SK-N-SH (cell line): ENCODE measurements at regions not wholly inside any gene's neighbourhood (a gene's known extent, or its start where the extent isn't known, plus 50 kb on each side); places are given as distances from the start of the nearest gene placed in this dataset.

Experiments used
- CTCF ChIA-PET: fragments of 300-600, 350-600 bp; formaldehyde crosslinking; extraction: SDS; loops from one replicate; lab custom pipeline; 2021; lab: Yijun Ruan, JAX
- POLR2A ChIA-PET: fragments of 350-600 bp; sonication (Branson Sonifier 250); formaldehyde crosslinking; extraction: SDS; loops from one replicate; lab custom pipeline; 2020; ENCODE audit warnings: antibody characterized with exemption, inconsistent platforms; lab: Yijun Ruan, JAX
- DNase-seq: peaks from one replicate; pipeline ENCODE4 v3.0.0; 2012
- H2AFZ ChIP-seq: fragments of 200-600 bp; sonication (generic); 2 replicates; pipeline ENCODE4 v1.8.1; 2016; ENCODE audit warnings: antibody characterized with exemption, mild to moderate bottlenecking, low read depth
- H3F3A ChIP-seq: fragments of 200-600 bp; sonication (generic); replicated peaks from 2 replicates; pipeline ENCODE3; 2016; ENCODE audit warnings: antibody characterized with exemption, mild to moderate bottlenecking; ENCODE audit not compliant: insufficient read depth
- H3K27ac ChIP-seq, 2 experiments: fragments of 200-500 bp in 1 of 2; fragments of 200-600 bp in 1 of 2; sonication (Bioruptor generic) in 1 of 2; sonication (generic), shearing (Covaris generic) in 1 of 2; 2 replicates each; pipeline versions ENCODE4 v1.5.1 to v1.6.1; 2014 to 2016; ENCODE audit warnings: low read depth in 2 of 2, inconsistent platforms in 1 of 2, low read length in 1 of 2, mild to moderate bottlenecking in 1 of 2, mixed read lengths in 1 of 2
- H3K27me3 ChIP-seq: fragments of 200-600 bp; sonication (generic), shearing (Covaris generic); 2 replicates; pipeline ENCODE4 v1.6.1; 2016; ENCODE audit warnings: mixed run types; ENCODE audit not compliant: insufficient read depth
- H3K36me3 ChIP-seq, 2 experiments: fragments of 200-500 bp in 1 of 2; fragments of 200-600 bp in 1 of 2; sonication (Bioruptor generic) in 1 of 2; sonication (generic) in 1 of 2; replicated peaks in 1 of 2; 2 replicates each; pipeline versions ENCODE3 to v1.5.1; 2014 to 2016; ENCODE audit warnings: low read length in 1 of 2, mild to moderate bottlenecking in 1 of 2; ENCODE audit not compliant: insufficient read depth in 2 of 2, control insufficient read depth in 1 of 2
- H3K4me1 ChIP-seq, 2 experiments: fragments of 200-500 bp in 1 of 2; fragments of 200-600 bp in 1 of 2; sonication (Bioruptor generic) in 1 of 2; sonication (generic), shearing (Covaris generic) in 1 of 2; 2 replicates each; pipeline versions ENCODE4 v1.5.1 to v1.6.1; 2014 to 2016; ENCODE audit warnings: low read depth in 1 of 2, low read length in 1 of 2, mixed run types in 1 of 2; ENCODE audit not compliant: insufficient read depth in 2 of 2, control insufficient read depth in 1 of 2
- H3K4me2 ChIP-seq: fragments of 200-600 bp; sonication (generic), shearing (Covaris generic); 2 replicates; pipeline ENCODE4 v1.6.1; 2017; ENCODE audit warnings: mixed run types
- H3K4me3 ChIP-seq, 2 experiments: fragments of 200-500 bp in 1 of 2; fragments of 200-600 bp in 1 of 2; sonication (Bioruptor generic) in 1 of 2; sonication (generic), shearing (Covaris generic) in 1 of 2; 2 replicates each; pipeline versions ENCODE4 v1.5.1 to v1.8.1; 2014 to 2016; ENCODE audit warnings: low read depth in 2 of 2, inconsistent platforms in 1 of 2, low read length in 1 of 2, mild to moderate bottlenecking in 1 of 2, mixed read lengths in 1 of 2, moderate library complexity in 1 of 2
- H3K79me2 ChIP-seq: fragments of 200-600 bp; sonication (generic); 2 replicates; pipeline ENCODE4 v1.8.1; 2017; ENCODE audit warnings: mild to moderate bottlenecking; ENCODE audit not compliant: insufficient read depth
- H3K9ac ChIP-seq: fragments of 200-600 bp; sonication (generic); 2 replicates; pipeline ENCODE4 v1.6.1; 2017; ENCODE audit warnings: mixed run types
- H3K9me2 ChIP-seq: fragments of 200-600 bp; sonication (generic); 2 replicates; pipeline ENCODE4 v1.6.1; 2017; ENCODE audit warnings: mixed run types
- H3K9me3 ChIP-seq: fragments of 200-600 bp; sonication (generic); 2 replicates; pipeline ENCODE4 v1.6.1; 2017; ENCODE audit warnings: mixed run types, mild to moderate bottlenecking, moderate library complexity
- H4K20me1 ChIP-seq: fragments of 200-600 bp; sonication (generic); 2 replicates; pipeline ENCODE4 v1.6.1; 2017; ENCODE audit warnings: mild to moderate bottlenecking, mixed run types; ENCODE audit not compliant: insufficient read depth
- CHD2 ChIP-seq: fragments of 150-350 bp; IDR thresholded peaks from 2 replicates; pipeline ENCODE4 v1.6.1; 2018; ENCODE audit warnings: low read length; ENCODE audit not compliant: partially characterized antibody
- ELF1 ChIP-seq: IDR thresholded peaks from 2 replicates; pipeline ENCODE4 v1.4.0; 2012
- EZH2phosphoT487 ChIP-seq: fragments of 200-600 bp; sonication (generic); IDR thresholded peaks from 2 replicates; pipeline ENCODE4 v1.6.1; 2017; ENCODE audit warnings: low read depth, mixed run types, mild to moderate bottlenecking, antibody characterized with exemption, moderate library complexity, borderline replicate concordance
- FOXJ3 ChIP-seq: sonication (generic); formaldehyde crosslinking; IDR thresholded peaks from 2 replicates; pipeline ENCODE4 v1.5.1; 2020; ENCODE audit warnings: mild to moderate bottlenecking, missing genetic modification reagents
- FOXM1 ChIP-seq: IDR thresholded peaks from 2 replicates; pipeline ENCODE4 v1.4.0; 2012; ENCODE audit warnings: low read depth, mild to moderate bottlenecking
- GATA2 ChIP-seq: sonication (generic); formaldehyde crosslinking; IDR thresholded peaks from 2 replicates; pipeline ENCODE4 v1.5.0; 2020; ENCODE audit warnings: mild to moderate bottlenecking, missing genetic modification reagents
- JUND ChIP-seq: IDR thresholded peaks from 2 replicates; pipeline ENCODE4 v1.4.0; 2012
- MAX ChIP-seq: IDR thresholded peaks from 2 replicates; pipeline ENCODE4 v1.4.0; 2012; ENCODE audit warnings: low read depth
- MEF2A ChIP-seq: IDR thresholded peaks from 2 replicates; pipeline ENCODE4 v1.4.0; 2012; ENCODE audit warnings: low read depth, borderline replicate concordance
- NFIC ChIP-seq: IDR thresholded peaks from 2 replicates; pipeline ENCODE4 v1.4.0; 2012; ENCODE audit warnings: borderline replicate concordance
- NRF1 ChIP-seq: IDR thresholded peaks from 2 replicates; pipeline ENCODE4 v1.6.1; 2012; ENCODE audit warnings: low read depth, mild to moderate bottlenecking, low read length
- PBX3 ChIP-seq: IDR thresholded peaks from 2 replicates; pipeline ENCODE4; 2012
- POLR2AphosphoS5 ChIP-seq: IDR thresholded peaks from 2 replicates; pipeline ENCODE4 v1.6.1; 2012; ENCODE audit warnings: low read depth, low read length
- RAD21 ChIP-seq: IDR thresholded peaks from 2 replicates; pipeline ENCODE4 v1.6.1; 2012; ENCODE audit warnings: mild to moderate bottlenecking, low read length
- RFX5 ChIP-seq: IDR thresholded peaks from 2 replicates; pipeline ENCODE4 v1.6.1; 2012; ENCODE audit warnings: mild to moderate bottlenecking, improper control_type of control experiment, low read length
- SIN3A ChIP-seq: IDR thresholded peaks from 2 replicates; pipeline ENCODE4 v1.6.1; 2012; ENCODE audit warnings: low read depth, mild to moderate bottlenecking, low read length, moderate library complexity, borderline replicate concordance
- SMC3 ChIP-seq: IDR thresholded peaks from 2 replicates; pipeline ENCODE4 v1.6.1; 2012; ENCODE audit warnings: low read depth, low read length, improper control_type of control experiment
- TEAD4 ChIP-seq: IDR thresholded peaks from 2 replicates; pipeline ENCODE4 v1.4.0; 2012; ENCODE audit warnings: mild to moderate bottlenecking, borderline replicate concordance; ENCODE audit not compliant: insufficient read depth
- USF2 ChIP-seq: fragments of 150-350 bp; IDR thresholded peaks from 2 replicates; pipeline ENCODE4 v1.6.1; 2017; ENCODE audit warnings: antibody characterized with exemption, low read length, low read depth, borderline replicate concordance
- YY1 ChIP-seq: IDR thresholded peaks from 2 replicates; pipeline ENCODE4 v1.4.0; 2012; ENCODE audit warnings: low read depth, mild to moderate bottlenecking
- WGBS: methylation state at CpG from one replicate; pipeline ENCODE4 v1.1.6; 2017; ENCODE audit warnings: low lambda C conversion rate; 5-methylcytosine and 5-hydroxymethylcytosine counted together

GRCh38 chr4:181245326-181245725, 997.9 kb upstream of the TENM3 start (continued):
- TF ChIP-seq USF2 (no peak), CHD2 (no peak)

GRCh38 chr4:181249031-181249430, 994.2 kb upstream of the TENM3 start:
- TF ChIP-seq CHD2: no peak
- ChIA-PET POLR2A (no interaction called here), CTCF (no interaction called here)
- Histone ChIP-seq H3K9ac (no peak overlapping the region), H2AFZ (no peak overlapping the region), H3K79me2 (no peaks in the 10 kb centered on the region), H3K36me3 (no peaks in the 10 kb centered on the region), H3K9me2 (no peaks in the 10 kb centered on the region), H3F3A (no peaks in the 10 kb centered on the region), H3K27ac (no peak overlapping the region), H3K4me3 (no peak overlapping the region), H3K27me3 (no peaks in the 10 kb centered on the region), H3K4me1 (no peaks in the 10 kb centered on the region; a peak in 1 of 4 replicates), H3K9me3 (no peaks in the 10 kb centered on the region), H4K20me1 (no peaks in the 10 kb centered on the region), H3K4me2 (no peak overlapping the region)
- 19% methylated on average over 4 of the region's 4 CpGs for WGBS
- DNase-seq: no peak

- CTCF ChIA-PET: interaction anchor here (1.3 kb wide), 2 partner anchors 21 to 274 kb away, joined by 3 read pairs; no protein-coding TSS in a partner anchor
- H3K9me3 ChIP-seq: no peaks in the 10 kb centered on the region
- no peaks in the 10 kb centered on the region for H3F3A ChIP-seq
- no peak overlapping the region for H3K4me3 ChIP-seq
- no peaks in the 10 kb centered on the region for H4K20me1 ChIP-seq
- no peaks in the 10 kb centered on the region for H3K9me2 ChIP-seq
- WGBS: 28% methylated on average over 6 of the region's 6 CpGs
- no peaks in the 10 kb centered on the region; a peak in 1 of 4 replicates for H3K4me1 ChIP-seq
- H2AFZ ChIP-seq: no peak overlapping the region
- no peaks in the 10 kb centered on the region for H3K79me2 ChIP-seq
- H3K27me3 ChIP-seq: no peaks in the 10 kb centered on the region
- H3K9ac ChIP-seq: no peak overlapping the region
- no peak for DNase-seq
- TF ChIP-seq MAX (no peak), PBX3 (no peak), EZH2phosphoT487 (no peak), GATA2 (CRISPR knock-in tag) (no peak), FOXM1 (no peak), JUND (no peak), RFX5 (no peak), NFIC (no peak), USF2 (no peak), NRF1 (no peak), YY1 (no peak), RAD21 (no peak), TEAD4 (no peak), ELF1 (no peak), SMC3 (no peak), POLR2AphosphoS5 (no peak), FOXJ3 (no peak), MEF2A (no peak), SIN3A (no peak)
- no peaks in the 10 kb centered on the region for H3K36me3 ChIP-seq
- POLR2A ChIA-PET: no interaction called here
- H3K27ac ChIP-seq: no peak overlapping the region
- no peak overlapping the region for H3K4me2 ChIP-seq
Observed at GRCh38 chr4:181254771-181255170, 988.4 kb upstream of the TENM3 start.
